ENCODE measurements at regions not wholly inside any gene's neighbourhood (a gene's known extent, or its start where the extent isn't known, plus 50 kb on each side); places are given as distances from the start of the nearest gene placed in this dataset.

GRCh38 chr14:51525739-51526138 lies 126.0 kb upstream of the FRMD6 start:
- TF ChIP-seq POLR2AphosphoS5 (IDR thresholded peaks at IDR 0.05; ENCODE audit: low read depth, low read length) (no peak), PAX5 (IDR thresholded peaks at IDR 0.05; ENCODE audit: insufficient read depth, low read length, severe bottlenecking) (no peak), SPI1 (IDR thresholded peaks at IDR 0.05; ENCODE audit: low read depth, low read length) (no peak)

Data from GM12891 (cell line).